OCI-LY1 (cell line): ENCODE measurements at regions not wholly inside any gene's neighbourhood (a gene's known extent, or its start where the extent isn't known, plus 50 kb on each side); places are given as distances from the start of the nearest gene placed in this dataset.

Source experiments
- H2AFZ ChIP-seq: fragments of 200-600 bp; sonication (generic), shearing (Covaris generic); 2 replicates; pipeline ENCODE4 v1.6.0; 2014; ENCODE audit warnings: antibody characterized with exemption, mild to moderate bottlenecking, low read length
- H3F3A ChIP-seq: fragments of 200-600 bp; sonication (generic), shearing (Covaris generic); 2 replicates; pipeline ENCODE4 v1.6.0; 2014; ENCODE audit warnings: mild to moderate bottlenecking, antibody characterized with exemption, low read length, moderate library complexity; ENCODE audit not compliant: insufficient read depth
- H3K27ac ChIP-seq: fragments of 200-600 bp; sonication (generic); 2 replicates; pipeline ENCODE4 v1.5.1; 2014; ENCODE audit warnings: low read length, mixed run types, mild to moderate bottlenecking, low read depth; ENCODE audit not compliant: poor library complexity, severe bottlenecking
- H3K27me3 ChIP-seq: fragments of 200-600 bp; sonication (generic); 2 replicates; pipeline ENCODE4 v1.6.0; 2014; ENCODE audit warnings: antibody characterized with exemption, mild to moderate bottlenecking, low read length, moderate library complexity; ENCODE audit not compliant: insufficient read depth
- H3K36me3 ChIP-seq: fragments of 200-600 bp; sonication (generic); 2 replicates; pipeline ENCODE4 v1.6.1; 2014; ENCODE audit warnings: mild to moderate bottlenecking, antibody characterized with exemption, low read length, moderate library complexity, mixed read lengths; ENCODE audit not compliant: insufficient read depth
- H3K4me1 ChIP-seq: fragments of 200-600 bp; sonication (generic); 2 replicates; pipeline ENCODE4 v1.5.1; 2014; ENCODE audit warnings: mild to moderate bottlenecking, low read length, moderate library complexity; ENCODE audit not compliant: insufficient read depth, severe bottlenecking
- H3K4me2 ChIP-seq: fragments of 200-600 bp; sonication (generic), shearing (Covaris generic); 2 replicates; pipeline ENCODE4 v1.6.1; 2014; ENCODE audit warnings: low read length
- H3K4me3 ChIP-seq: fragments of 200-600 bp; sonication (generic); 2 replicates; pipeline ENCODE4 v1.5.1; 2014; ENCODE audit warnings: low read length, low read depth, mild to moderate bottlenecking, mixed read lengths; ENCODE audit not compliant: poor library complexity, severe bottlenecking
- H3K79me2 ChIP-seq: fragments of 200-600 bp; shearing (Covaris generic); 2 replicates; pipeline ENCODE4 v1.6.1; 2016; ENCODE audit warnings: mixed run types, low read length, mixed read lengths; ENCODE audit not compliant: insufficient read depth
- H3K9ac ChIP-seq: fragments of 200-600 bp; sonication (generic), shearing (Covaris generic); 2 replicates; pipeline ENCODE4 v1.6.1; 2014; ENCODE audit warnings: mild to moderate bottlenecking, low read length, mixed read lengths
- H3K9me2 ChIP-seq: fragments of 200-600 bp; sonication (generic), shearing (Covaris generic); 2 replicates; pipeline ENCODE4 v1.6.1; 2014; ENCODE audit warnings: low read depth, mild to moderate bottlenecking, low read length, mixed read lengths
- H3K9me3 ChIP-seq: fragments of 200-600 bp; shearing (Covaris generic); 2 replicates; pipeline ENCODE4 v1.6.1; 2014; ENCODE audit warnings: low read length, mixed read lengths
- H4K20me1 ChIP-seq: fragments of 200-600 bp; sonication (generic), shearing (Covaris generic); 2 replicates; pipeline ENCODE4 v1.6.0; 2016; ENCODE audit warnings: mild to moderate bottlenecking, low read length; ENCODE audit not compliant: insufficient read depth
- EZH2 ChIP-seq: fragments of 200-600 bp; sonication (generic), shearing (Covaris generic); IDR thresholded peaks from 2 replicates; pipeline ENCODE4 v1.8.0; 2017; ENCODE audit warnings: borderline replicate concordance, mixed run types, mild to moderate bottlenecking, antibody characterized with exemption, low read length, moderate library complexity, mixed read lengths
- TF ChIP-seq, protein P1 (sequence below): fragments of 200-600 bp; sonication (generic), shearing (Covaris generic); IDR thresholded peaks from 2 replicates; pipeline ENCODE4 v1.5.1; 2017; ENCODE audit warnings: mild to moderate bottlenecking, antibody characterized with exemption, low read length, moderate library complexity, mixed read lengths

DNA sequence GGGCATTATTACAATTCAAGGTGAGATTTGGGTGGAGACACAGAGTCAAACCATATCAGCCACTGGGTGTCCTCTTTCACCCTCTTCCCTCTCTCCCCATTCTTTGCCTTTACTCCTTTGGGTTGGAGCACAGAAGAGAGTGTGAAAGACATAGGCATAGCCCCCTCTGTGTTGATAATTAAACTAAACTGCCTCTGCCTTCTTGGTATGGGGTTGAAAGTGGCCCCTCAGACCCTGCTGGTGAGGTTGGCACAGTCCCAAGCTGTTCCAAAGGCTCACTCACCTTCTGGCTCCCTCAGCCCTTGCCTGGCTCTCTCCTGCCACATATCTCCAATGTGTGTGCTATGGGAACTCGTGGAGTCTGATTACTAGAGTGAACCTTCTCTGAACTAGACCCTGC lies 210.6 kb upstream of the RXFP2 start:
- Histone ChIP-seq H3F3A (no peaks in the 10 kb centered on the region), H3K4me1 (no peaks in the 10 kb centered on the region), H3K9me2 (no peaks in the 10 kb centered on the region), H3K9ac (no peak overlapping the region), H2AFZ (no peak overlapping the region), H3K79me2 (no peaks in the 10 kb centered on the region), H4K20me1 (no peaks in the 10 kb centered on the region), H3K36me3 (no peaks in the 10 kb centered on the region), H3K4me3 (no peak overlapping the region), H3K9me3 (no peaks in the 10 kb centered on the region), H3K4me2 (no peak overlapping the region), H3K27ac (no peak overlapping the region), H3K27me3 (no peaks in the 10 kb centered on the region)
- TF ChIP-seq EZH2: no peak
- TF ChIP-seq, protein P1, sequence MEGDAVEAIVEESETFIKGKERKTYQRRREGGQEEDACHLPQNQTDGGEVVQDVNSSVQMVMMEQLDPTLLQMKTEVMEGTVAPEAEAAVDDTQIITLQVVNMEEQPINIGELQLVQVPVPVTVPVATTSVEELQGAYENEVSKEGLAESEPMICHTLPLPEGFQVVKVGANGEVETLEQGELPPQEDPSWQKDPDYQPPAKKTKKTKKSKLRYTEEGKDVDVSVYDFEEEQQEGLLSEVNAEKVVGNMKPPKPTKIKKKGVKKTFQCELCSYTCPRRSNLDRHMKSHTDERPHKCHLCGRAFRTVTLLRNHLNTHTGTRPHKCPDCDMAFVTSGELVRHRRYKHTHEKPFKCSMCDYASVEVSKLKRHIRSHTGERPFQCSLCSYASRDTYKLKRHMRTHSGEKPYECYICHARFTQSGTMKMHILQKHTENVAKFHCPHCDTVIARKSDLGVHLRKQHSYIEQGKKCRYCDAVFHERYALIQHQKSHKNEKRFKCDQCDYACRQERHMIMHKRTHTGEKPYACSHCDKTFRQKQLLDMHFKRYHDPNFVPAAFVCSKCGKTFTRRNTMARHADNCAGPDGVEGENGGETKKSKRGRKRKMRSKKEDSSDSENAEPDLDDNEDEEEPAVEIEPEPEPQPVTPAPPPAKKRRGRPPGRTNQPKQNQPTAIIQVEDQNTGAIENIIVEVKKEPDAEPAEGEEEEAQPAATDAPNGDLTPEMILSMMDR: no peak

DNA sequence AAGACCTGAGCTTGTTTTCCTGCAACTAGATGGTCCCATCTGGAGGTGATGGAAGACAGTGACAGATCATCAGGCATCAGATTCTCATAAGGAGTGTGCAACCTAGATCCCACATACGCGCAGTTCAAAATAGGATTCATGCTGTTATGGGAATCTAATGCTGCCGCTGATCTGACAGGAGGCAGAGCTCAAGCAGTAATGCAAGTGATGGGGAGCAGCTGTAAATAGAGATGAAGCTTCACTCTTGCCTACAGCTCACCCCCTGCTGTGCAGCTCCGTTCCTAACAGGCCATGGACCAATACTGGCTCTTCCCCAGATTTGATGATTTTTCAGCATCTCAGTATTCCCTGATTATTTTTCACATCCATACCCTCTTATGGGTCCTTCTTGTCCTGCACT lies 208.4 kb upstream of the RXFP2 start:
- H3K36me3 ChIP-seq: no peaks in the 10 kb centered on the region
- no peaks in the 10 kb centered on the region for H3K27me3 ChIP-seq
- no peak overlapping the region for H3K27ac ChIP-seq
- no peaks in the 10 kb centered on the region for H4K20me1 ChIP-seq
- no peak overlapping the region for H3K4me3 ChIP-seq
- no peak overlapping the region for H3K4me2 ChIP-seq
- H3F3A ChIP-seq: no peaks in the 10 kb centered on the region
- H3K4me1 ChIP-seq: no peaks in the 10 kb centered on the region
- no peak overlapping the region for H2AFZ ChIP-seq
- H3K9ac ChIP-seq: no peak overlapping the region
- H3K9me2 ChIP-seq: no peaks in the 10 kb centered on the region
- no peaks in the 10 kb centered on the region for H3K9me3 ChIP-seq
- H3K79me2 ChIP-seq: no peaks in the 10 kb centered on the region
- TF ChIP-seq EZH2: no peak
- TF ChIP-seq, protein P1: no peak

DNA sequence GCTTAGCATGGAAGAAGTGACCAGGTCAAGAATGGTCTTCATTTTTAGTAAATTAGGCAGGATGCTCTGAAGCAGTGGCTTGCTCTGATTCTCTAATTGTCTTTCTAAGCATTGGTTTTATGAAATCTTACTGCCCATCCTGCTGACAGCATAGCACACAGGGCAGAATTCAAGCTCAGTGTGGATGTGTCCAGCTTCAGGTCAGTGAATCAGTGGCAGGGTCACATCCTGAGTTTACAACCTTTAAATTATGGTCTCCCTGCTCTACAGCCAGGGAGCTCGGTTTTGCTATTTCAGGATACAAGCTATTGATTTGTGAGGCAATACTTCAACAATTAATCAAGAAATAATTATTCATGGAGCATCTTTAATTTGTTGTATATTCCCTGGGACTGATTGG lies 202.3 kb upstream of the RXFP2 start:
- no peaks in the 10 kb centered on the region for H3K79me2 ChIP-seq
- no peak overlapping the region for H3K27ac ChIP-seq
- no peaks in the 10 kb centered on the region for H3K9me2 ChIP-seq
- H3K27me3 ChIP-seq: no peaks in the 10 kb centered on the region
- H3F3A ChIP-seq: no peaks in the 10 kb centered on the region
- H3K36me3 ChIP-seq: no peaks in the 10 kb centered on the region
- H3K9me3 ChIP-seq: no peaks in the 10 kb centered on the region
- no peak overlapping the region for H3K4me3 ChIP-seq
- no peak overlapping the region for H3K9ac ChIP-seq
- H2AFZ ChIP-seq: no peak overlapping the region
- H4K20me1 ChIP-seq: no peaks in the 10 kb centered on the region
- no peak for TF ChIP-seq EZH2
- TF ChIP-seq, protein P1: no peak
- H3K4me2 ChIP-seq: no peak overlapping the region
- no peaks in the 10 kb centered on the region for H3K4me1 ChIP-seq
